ENCODE measurements at regions not wholly inside any gene's neighbourhood (a gene's known extent, or its start where the extent isn't known, plus 50 kb on each side); places are given as distances from the start of the nearest gene placed in this dataset.

- TF ChIP-seq, protein P1, sequence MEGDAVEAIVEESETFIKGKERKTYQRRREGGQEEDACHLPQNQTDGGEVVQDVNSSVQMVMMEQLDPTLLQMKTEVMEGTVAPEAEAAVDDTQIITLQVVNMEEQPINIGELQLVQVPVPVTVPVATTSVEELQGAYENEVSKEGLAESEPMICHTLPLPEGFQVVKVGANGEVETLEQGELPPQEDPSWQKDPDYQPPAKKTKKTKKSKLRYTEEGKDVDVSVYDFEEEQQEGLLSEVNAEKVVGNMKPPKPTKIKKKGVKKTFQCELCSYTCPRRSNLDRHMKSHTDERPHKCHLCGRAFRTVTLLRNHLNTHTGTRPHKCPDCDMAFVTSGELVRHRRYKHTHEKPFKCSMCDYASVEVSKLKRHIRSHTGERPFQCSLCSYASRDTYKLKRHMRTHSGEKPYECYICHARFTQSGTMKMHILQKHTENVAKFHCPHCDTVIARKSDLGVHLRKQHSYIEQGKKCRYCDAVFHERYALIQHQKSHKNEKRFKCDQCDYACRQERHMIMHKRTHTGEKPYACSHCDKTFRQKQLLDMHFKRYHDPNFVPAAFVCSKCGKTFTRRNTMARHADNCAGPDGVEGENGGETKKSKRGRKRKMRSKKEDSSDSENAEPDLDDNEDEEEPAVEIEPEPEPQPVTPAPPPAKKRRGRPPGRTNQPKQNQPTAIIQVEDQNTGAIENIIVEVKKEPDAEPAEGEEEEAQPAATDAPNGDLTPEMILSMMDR (IDR thresholded peaks at IDR 0.05): no peak
- TF ChIP-seq POLR2A (IDR thresholded peaks at IDR 0.05): no peak
Observed at GRCh38 chr2:2565671-2566070, 234.6 kb upstream of the MYT1L start.

Measured in right lobe of liver (tissue), 4 donors.